HepG2 (cell line): ENCODE measurements at regions not wholly inside any gene's neighbourhood (a gene's known extent, or its start where the extent isn't known, plus 50 kb on each side); places are given as distances from the start of the nearest gene placed in this dataset.

ENCODE experiments used
- ATAC-seq: fragments of 200-7000 bp; cut with Tn5 transposase; 3 replicates; pipeline ENCODE4 v1.9.1; 2020; ENCODE audit warnings: mild to moderate bottlenecking, moderate library complexity
- BruUV-seq: library from RNA; stranded (reverse); fragments of 400-500 nt; replicated peaks from 2 replicates; lab custom pipeline; 2021; lab: Mats Ljungman, UMichigan
- CTCF ChIA-PET: fragments of 300-600 bp; formaldehyde crosslinking; extraction: SDS; loops from one replicate; lab custom pipeline; 2021; ENCODE audit warnings: low total read pairs, inconsistent platforms, low intra/inter-chr PET ratio; lab: Yijun Ruan, JAX
- POLR2A ChIA-PET: fragments of 350-600 bp; sonication (Branson Sonifier 250); formaldehyde crosslinking; loops from one replicate; lab custom pipeline; 2020; ENCODE audit warnings: antibody characterized with exemption, inconsistent platforms; lab: Yijun Ruan, JAX
- DNase-seq: peaks from one replicate; pipeline ENCODE4 v3.0.0-alpha.2; 2015; ENCODE audit warnings: low spot score
- FAIRE-seq: peaks from 3 replicates; lab custom pipeline; 2011; peaks lifted over from hg19 to GRCh38; lab: Jason Lieb, UNC
- H2AFZ ChIP-seq: one replicate; pipeline ENCODE4 v1.6.1; 2011; ENCODE audit warnings: low read length, inconsistent platforms
- H3K27ac ChIP-seq: fragments of 300-600 bp; 3 replicates; pipeline ENCODE4 v1.8.0; 2011; ENCODE audit warnings: mixed run types, mild to moderate bottlenecking, mixed read lengths, low read length, inconsistent platforms; ENCODE audit not compliant: insufficient read depth; ENCODE audit errors: extremely low read length
- H3K27me3 ChIP-seq, 2 experiments: fragments of 200-600 bp in 1 of 2; 2 replicates in 1 of 2; 3 replicates in 1 of 2; pipeline versions ENCODE4 v1.6.0 to v1.8.0; 2011; ENCODE audit warnings: low read length in 2 of 2, mild to moderate bottlenecking in 2 of 2, moderate library complexity in 2 of 2, inconsistent platforms in 1 of 2; ENCODE audit not compliant: insufficient read depth in 2 of 2, control insufficient read depth in 1 of 2
- H3K36me3 ChIP-seq, 2 experiments: fragments of 200-600 bp in 1 of 2; replicated peaks in 1 of 2; 2 replicates in 1 of 2; 3 replicates in 1 of 2; pipeline versions ENCODE4 v1.5.1 to v1.8.0; 2011; ENCODE audit warnings: low read length in 2 of 2, inconsistent platforms in 1 of 2; ENCODE audit not compliant: insufficient read depth in 2 of 2, control insufficient read depth in 1 of 2
- H3K4me1 ChIP-seq: 2 replicates; pipeline ENCODE4 v1.5.1; 2012; ENCODE audit warnings: low read length, inconsistent platforms; ENCODE audit not compliant: insufficient read depth
- H3K4me2 ChIP-seq: 2 replicates; pipeline ENCODE4 v1.6.0; 2011; ENCODE audit warnings: low read depth, low read length, inconsistent platforms
- H3K4me3 ChIP-seq, 3 experiments: fragments of 200-600 bp in 1 of 3; sonication (generic), shearing (Covaris generic) in 1 of 3; replicated peaks in 1 of 3; 2 replicates each; pipeline ENCODE4 v1.5.1; 2011 to 2016; ENCODE audit warnings: low read length in 3 of 3, inconsistent platforms in 2 of 3, low read depth in 2 of 3, mild to moderate bottlenecking in 2 of 3, control low read depth in 1 of 3, mixed read lengths in 1 of 3; ENCODE audit not compliant: insufficient read depth in 1 of 3
- H3K79me2 ChIP-seq: one replicate; pipeline ENCODE4 v1.6.1; 2011; ENCODE audit warnings: low read length, inconsistent platforms; ENCODE audit not compliant: insufficient read depth
- H3K9ac ChIP-seq: 2 replicates; pipeline ENCODE4 v1.6.0; 2011; ENCODE audit warnings: mild to moderate bottlenecking, low read depth, low read length, inconsistent platforms; ENCODE audit not compliant: insufficient read depth
- H3K9me3 ChIP-seq: 2 replicates; pipeline ENCODE4 v1.5.1; 2012; ENCODE audit warnings: mild to moderate bottlenecking, low read length
- H4K20me1 ChIP-seq: 2 replicates; pipeline ENCODE4 v1.6.0; 2011; ENCODE audit warnings: inconsistent platforms, mild to moderate bottlenecking, low read length, moderate library complexity; ENCODE audit not compliant: insufficient read depth
- AKNA ChIP-seq: sonication (generic); formaldehyde crosslinking; IDR thresholded peaks from 2 replicates; pipeline ENCODE4 v1.4.0; 2020; ENCODE audit warnings: missing genetic modification reagents, borderline replicate concordance
- ARID5B ChIP-seq: IDR thresholded peaks from 2 replicates; pipeline ENCODE4 v1.4.0; 2020; ENCODE audit warnings: mild to moderate bottlenecking, missing genetic modification reagents
- ATF1 ChIP-seq: IDR thresholded peaks from 2 replicates; pipeline ENCODE4 v1.6.1; 2016; ENCODE audit warnings: mild to moderate bottlenecking, control low read depth
- NBN ChIP-seq: fragments of 450-650 bp; conservative IDR thresholded peaks from 2 replicates; pipeline ENCODE4 v1.6.1; 2017
- PBX3 ChIP-seq: sonication (generic); formaldehyde crosslinking; IDR thresholded peaks from 2 replicates; pipeline ENCODE4 v1.8.1; 2023; ENCODE audit warnings: missing genetic modification reagents, inconsistent platforms, borderline replicate concordance
- PHF20 ChIP-seq: sonication (generic); formaldehyde crosslinking; IDR thresholded peaks from 2 replicates; pipeline ENCODE4 v1.5.0; 2020; ENCODE audit warnings: mild to moderate bottlenecking, missing genetic modification reagents
- SRSF1 ChIP-seq: fragments of 200-400 bp; formaldehyde crosslinking; optimal IDR thresholded peaks from 2 replicates; pipeline ENCODE3; 2017; ENCODE audit warnings: mild to moderate bottlenecking, low read depth, low read length, moderate library complexity
- ZNF432 ChIP-seq: sonication (generic); formaldehyde crosslinking; IDR thresholded peaks from 2 replicates; pipeline ENCODE4 v1.5.0; 2020; ENCODE audit warnings: missing genetic modification reagents, mild to moderate bottlenecking, borderline replicate concordance
- ZNF687 ChIP-seq: sonication (generic); formaldehyde crosslinking; IDR thresholded peaks from 2 replicates; pipeline ENCODE4 v1.5.1; 2020; ENCODE audit warnings: mild to moderate bottlenecking, missing genetic modification reagents, moderate library complexity
- ZNF713 ChIP-seq: sonication (generic); formaldehyde crosslinking; IDR thresholded peaks from 2 replicates; pipeline ENCODE4 v1.4.0; 2020; ENCODE audit warnings: mild to moderate bottlenecking, missing genetic modification reagents
- ZNF777 ChIP-seq: sonication (generic); formaldehyde crosslinking; IDR thresholded peaks from 2 replicates; pipeline ENCODE4 v1.4.0; 2020; ENCODE audit warnings: missing genetic modification reagents
- ZNF891 ChIP-seq: sonication (generic); formaldehyde crosslinking; IDR thresholded peaks from 2 replicates; pipeline ENCODE4 v1.5.0; 2020; ENCODE audit warnings: mild to moderate bottlenecking, missing genetic modification reagents
- WGBS: methylation state at CpG from one replicate; pipeline ENCODE4 v1.1.6; 2017; ENCODE audit warnings: low lambda C conversion rate; 5-methylcytosine and 5-hydroxymethylcytosine counted together
- in situ Hi-C: cut with HindIII; loops from 2 replicates; pipeline ENCODE4 v1.10.0; 2017; ENCODE audit warnings: low pct_unique_long_range_greater_than_20kb; ENCODE audit not compliant: extremely low pct_ligation_motif_present
- intact Hi-C: fragments of 100-400 bp; cut with micrococcal nuclease; formaldehyde crosslinking; loops from one replicate; pipeline ENCODE4 v1.10.0; 2022; ENCODE audit not compliant: unreplicated experiment

GRCh38 chr5:27220752-27221151 lies 182.4 kb upstream of the CDH9 start:
- Histone ChIP-seq H3K79me2 (no peaks in the 10 kb centered on the region), H3K36me3 (no peaks in the 10 kb centered on the region), H3K27me3 (no peaks in the 10 kb centered on the region), H3K27ac (no peak overlapping the region), H3K9me3 (no peaks in the 10 kb centered on the region), H3K4me2 (no peak overlapping the region), H4K20me1 (no peaks in the 10 kb centered on the region), H3K9ac (no peak overlapping the region), H3K4me3 (no peak overlapping the region), H2AFZ (no peak overlapping the region), H3K4me1 (no peaks in the 10 kb centered on the region)
- FAIRE-seq, result no peak
- no peak for DNase-seq
- ChIA-PET CTCF (no interaction called here), POLR2A (no interaction called here)
- BruUV-seq, result no TSS peak
- ATAC-seq, result no peak
- intact Hi-C loops (no loop called here), in situ Hi-C loops (no loop called here)
- 12% methylated on average over 4 of the region's 4 CpGs for WGBS
- TF ChIP-seq ATF1, result no peak
- no peak for TF ChIP-seq PHF20 (CRISPR knock-in tag)
- TF ChIP-seq AKNA (CRISPR knock-in tag), result no peak
- TF ChIP-seq SRSF1, result no peak
- no peak for TF ChIP-seq PBX3 (CRISPR knock-in tag)
- TF ChIP-seq ZNF687 (CRISPR knock-in tag), result no peak
- TF ChIP-seq ZNF777 (CRISPR knock-in tag), result no peak
- TF ChIP-seq ZNF432 (CRISPR knock-in tag), result no peak
- no peak for TF ChIP-seq ARID5B (CRISPR knock-in tag)
- no peak for TF ChIP-seq NBN
- TF ChIP-seq ZNF891, result no peak
- no peak for TF ChIP-seq ZNF713 (CRISPR knock-in tag)
